HCT116 (cell line): ENCODE measurements at regions not wholly inside any gene's neighbourhood (a gene's known extent, or its start where the extent isn't known, plus 50 kb on each side); places are given as distances from the start of the nearest gene placed in this dataset.

ENCODE experiments used
- ATAC-seq: fragments of 200-7000 bp; cut with Tn5 transposase; 2 replicates; pipeline ENCODE4 v1.9.1; 2020; ENCODE audit warnings: mild to moderate bottlenecking, moderate library complexity
- BruUV-seq: library from RNA; stranded (reverse); fragments of 400-500 nt; replicated peaks from 2 replicates; lab custom pipeline; 2021; lab: Mats Ljungman, UMichigan
- CTCF ChIA-PET: fragments of 300-600 bp; sonication (Branson Sonifier 250); formaldehyde crosslinking; loops from one replicate; lab custom pipeline; 2021; ENCODE audit warnings: antibody characterized with exemption; lab: Charles Lee
- POLR2A ChIA-PET: fragments of 300-600, 350-600 bp; sonication (Branson Sonifier 250); formaldehyde crosslinking; loops from one replicate; lab custom pipeline; 2021; ENCODE audit warnings: antibody characterized with exemption; lab: Charles Lee
- RAD21 ChIA-PET, 2 experiments: fragments of 300-600 bp; sonication (Branson Sonifier 250); formaldehyde crosslinking; loops; one replicate each; lab custom pipeline; 2023; ENCODE audit warnings: low total read pairs in 2 of 2; ENCODE audit not compliant: uncharacterized antibody in 2 of 2, unreplicated experiment in 2 of 2, low non-redundant PET in 1 of 2; lab: Charles Lee
- DNase-seq: peaks from one replicate; pipeline ENCODE4 v3.0.0-alpha.2; 2010; ENCODE audit warnings: low read depth, low spot score
- H2AFZ ChIP-seq: fragments of 200-600 bp; shearing (Covaris generic), sonication (generic); 2 replicates; pipeline ENCODE4 v1.6.1; 2017; ENCODE audit warnings: low read depth, mixed run types, mixed read lengths, antibody characterized with exemption, low read length; ENCODE audit not compliant: poor library complexity, severe bottlenecking
- H3K27ac ChIP-seq: 2 replicates; pipeline ENCODE4 v1.5.1; 2012; ENCODE audit warnings: low read depth, low read length
- H3K27me3 ChIP-seq: fragments of 200-600 bp; sonication (generic); 2 replicates; pipeline ENCODE4 v1.6.1; 2016; ENCODE audit warnings: mixed run types, low read length, mixed read lengths; ENCODE audit not compliant: insufficient read depth
- H3K36me3 ChIP-seq, 2 experiments: fragments of 200-500 bp in 1 of 2; fragments of 200-600 bp in 1 of 2; sonication (Bioruptor generic) in 1 of 2; sonication (generic) in 1 of 2; 2 replicates each; pipeline versions ENCODE4 v1.5.1 to v1.6.1; 2014 to 2016; ENCODE audit warnings: low read length in 2 of 2, inconsistent platforms in 1 of 2, mixed read lengths in 1 of 2, mixed run types in 1 of 2; ENCODE audit not compliant: insufficient read depth in 2 of 2, control insufficient read depth in 1 of 2
- H3K4me1 ChIP-seq, 2 experiments: fragments of 200-600 bp in 1 of 2; sonication (generic) in 1 of 2; 2 replicates each; pipeline versions ENCODE4 v1.5.1 to v1.6.1; 2012 to 2017; ENCODE audit warnings: low read length in 2 of 2, inconsistent platforms in 1 of 2, mild to moderate bottlenecking in 1 of 2, mixed read lengths in 1 of 2, mixed run types in 1 of 2, moderate library complexity in 1 of 2; ENCODE audit not compliant: insufficient read depth in 2 of 2, control insufficient read depth in 1 of 2
- H3K4me2 ChIP-seq: fragments of 200-600 bp; sonication (generic); 2 replicates; pipeline ENCODE4 v1.6.1; 2017; ENCODE audit warnings: mixed run types, low read length, mixed read lengths
- H3K4me3 ChIP-seq, 2 experiments: fragments of 200-600 bp in 1 of 2; sonication (generic) in 1 of 2; replicated peaks in 1 of 2; 2 replicates each; pipeline ENCODE4 v1.5.1; 2011 to 2016; ENCODE audit warnings: low read length in 2 of 2, control low read depth in 1 of 2, low read depth in 1 of 2, mild to moderate bottlenecking in 1 of 2, mixed read lengths in 1 of 2, mixed run types in 1 of 2
- H3K79me2 ChIP-seq: fragments of 200-600 bp; sonication (generic); 2 replicates; pipeline ENCODE4 v1.6.1; 2017; ENCODE audit warnings: mild to moderate bottlenecking, mixed run types, low read length, moderate library complexity, mixed read lengths; ENCODE audit not compliant: insufficient read depth
- H3K9ac ChIP-seq: fragments of 200-600 bp; sonication (generic); 2 replicates; pipeline ENCODE4 v1.6.1; 2016; ENCODE audit warnings: low read length, mixed read lengths
- H3K9me2 ChIP-seq: fragments of 200-600 bp; sonication (generic), shearing (Covaris generic); 2 replicates; pipeline ENCODE4 v1.6.1; 2017; ENCODE audit warnings: mixed run types, mild to moderate bottlenecking, moderate library complexity; ENCODE audit not compliant: insufficient read depth
- H3K9me3 ChIP-seq, 2 experiments: fragments of 200-500 bp in 1 of 2; fragments of 200-600 bp in 1 of 2; sonication (Bioruptor generic) in 1 of 2; sonication (generic) in 1 of 2; 2 replicates each; pipeline ENCODE4 v1.6.1; 2014 to 2017; ENCODE audit warnings: low read length in 2 of 2, mixed read lengths in 2 of 2, inconsistent platforms in 1 of 2, low read depth in 1 of 2, mild to moderate bottlenecking in 1 of 2, mixed run types in 1 of 2, moderate library complexity in 1 of 2; ENCODE audit not compliant: control insufficient read depth in 1 of 2, insufficient read depth in 1 of 2
- H4K20me1 ChIP-seq: fragments of 200-600 bp; sonication (generic), shearing (Covaris generic); 2 replicates; pipeline ENCODE4 v1.6.1; 2017; ENCODE audit warnings: mixed run types, mild to moderate bottlenecking, moderate library complexity; ENCODE audit not compliant: insufficient read depth
- ATF3 ChIP-seq: IDR thresholded peaks from 2 replicates; pipeline ENCODE4 v1.6.1; 2012
- CBX3 ChIP-seq: IDR thresholded peaks from 2 replicates; pipeline ENCODE4 v1.6.1; 2012; ENCODE audit warnings: low read depth
- EGR1 ChIP-seq: IDR thresholded peaks from 2 replicates; pipeline ENCODE4 v1.6.1; 2012; ENCODE audit warnings: low read depth
- EZH2 ChIP-seq: fragments of 200-600 bp; sonication (generic); IDR thresholded peaks from 2 replicates; pipeline ENCODE4 v1.6.1; 2017; ENCODE audit warnings: antibody characterized with exemption, mixed run types
- EZH2phosphoT487 ChIP-seq: fragments of 200-600 bp; IDR thresholded peaks from 2 replicates; pipeline ENCODE4 v1.6.1; 2018; ENCODE audit warnings: antibody characterized with exemption, borderline replicate concordance
- FOSL1 ChIP-seq: IDR thresholded peaks from 2 replicates; pipeline ENCODE4 v1.6.1; 2012; ENCODE audit warnings: low read depth
- JUND ChIP-seq: IDR thresholded peaks from 2 replicates; pipeline ENCODE4 v1.6.1; 2012
- POLR2AphosphoS5 ChIP-seq: IDR thresholded peaks from 2 replicates; pipeline ENCODE4 v1.6.1; 2011; ENCODE audit warnings: mild to moderate bottlenecking, low read depth, low read length, moderate library complexity
- RAD21 ChIP-seq: IDR thresholded peaks from 2 replicates; pipeline ENCODE4 v1.6.1; 2012; ENCODE audit warnings: low read depth, mild to moderate bottlenecking
- REST ChIP-seq: IDR thresholded peaks from 2 replicates; pipeline ENCODE4 v1.6.1; 2012; ENCODE audit warnings: low read depth
- SIN3A ChIP-seq: IDR thresholded peaks from 2 replicates; pipeline ENCODE4 v1.6.1; 2012; ENCODE audit warnings: low read depth
- SP1 ChIP-seq: IDR thresholded peaks from 2 replicates; pipeline ENCODE4 v1.6.1; 2012; ENCODE audit warnings: low read depth
- SRF ChIP-seq: IDR thresholded peaks from 2 replicates; pipeline ENCODE4 v1.6.1; 2012; ENCODE audit warnings: low read depth
- TCF7L2 ChIP-seq: IDR thresholded peaks from 2 replicates; pipeline ENCODE4 v1.7.0; 2011; ENCODE audit warnings: borderline replicate concordance, inconsistent platforms; ENCODE audit not compliant: insufficient read depth, insufficient read length; ENCODE audit errors: extremely low read depth
- YY1 ChIP-seq: IDR thresholded peaks from 2 replicates; pipeline ENCODE4 v1.6.1; 2011; ENCODE audit warnings: low read length, low read depth, moderate library complexity, mild to moderate bottlenecking; ENCODE audit not compliant: insufficient replicate concordance; ENCODE audit errors: extremely low read depth
- ZBTB33 ChIP-seq: IDR thresholded peaks from 2 replicates; pipeline ENCODE4 v1.6.1; 2011; ENCODE audit warnings: mild to moderate bottlenecking, low read length, moderate library complexity; ENCODE audit not compliant: insufficient replicate concordance; ENCODE audit errors: extremely low read depth
- ZFX ChIP-seq: fragments of 450-650 bp; IDR thresholded peaks from 2 replicates; pipeline ENCODE4 v1.6.1; 2017
- intact Hi-C: fragments of 100-400 bp; cut with micrococcal nuclease; formaldehyde crosslinking; loops from 2 replicates; pipeline ENCODE4 v1.10.0; 2022

DNA sequence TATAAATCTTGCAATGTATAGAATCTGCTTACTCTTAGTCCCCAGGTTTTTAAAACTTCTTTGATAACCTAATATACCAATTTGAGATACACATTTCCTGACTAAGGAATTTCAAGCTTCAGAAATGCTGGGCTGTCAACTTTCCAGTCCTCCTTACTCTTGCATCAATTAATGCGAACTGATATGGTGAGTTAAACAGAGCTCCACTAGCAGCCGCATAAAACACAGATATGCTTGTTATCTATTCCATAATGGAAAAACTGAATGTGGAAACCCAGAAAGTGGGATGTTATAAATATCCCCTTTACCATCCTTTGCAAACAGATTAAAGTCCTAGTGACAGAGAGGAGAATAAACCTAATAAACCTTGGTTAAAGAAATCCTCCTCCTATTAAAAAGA is 1913.7 kb downstream of the STIM2 start:
- H3K27ac ChIP-seq, result no peak overlapping the region
- DNase-seq (no peak), ATAC-seq (no peak)
- H3K4me1 ChIP-seq, result no peaks in the 10 kb centered on the region
- no peaks in the 10 kb centered on the region for H3K79me2 ChIP-seq
- RAD21 ChIA-PET, result no interaction called here
- no peak overlapping the region for H3K4me2 ChIP-seq
- H2AFZ ChIP-seq, result no peak overlapping the region
- no peaks in the 10 kb centered on the region for H3K9me3 ChIP-seq
- no peaks in the 10 kb centered on the region for H3K36me3 ChIP-seq
- no peak overlapping the region for H3K9ac ChIP-seq
- H3K9me2 ChIP-seq, result peaks cover 5% of the 10 kb centered on the region; the same call in 1 of the 2 replicates
- no peaks in the 10 kb centered on the region for H3K27me3 ChIP-seq
- CTCF ChIA-PET, result no interaction called here
- H3K4me3 ChIP-seq, result no peak overlapping the region
- no TSS peak for BruUV-seq
- POLR2A ChIA-PET, result no interaction called here
- no peaks in the 10 kb centered on the region for H4K20me1 ChIP-seq
- intact Hi-C loops, result no loop called here
- no peak for TF ChIP-seq SRF
- TF ChIP-seq TCF7L2, result no peak
- no peak for TF ChIP-seq CBX3
- TF ChIP-seq REST, result no peak
- no peak for TF ChIP-seq YY1
- no peak for TF ChIP-seq ZBTB33
- TF ChIP-seq ZFX, result no peak
- TF ChIP-seq EZH2, result no peak
- no peak for TF ChIP-seq EGR1
- TF ChIP-seq EZH2phosphoT487, result no peak
- TF ChIP-seq JUND, result no peak
- TF ChIP-seq FOSL1, result no peak
- TF ChIP-seq SIN3A, result no peak
- no peak for TF ChIP-seq SP1
- TF ChIP-seq RAD21, result no peak
- no peak for TF ChIP-seq ATF3
- no peak for TF ChIP-seq POLR2AphosphoS5
